H1 (cell line): ENCODE measurements at regions not wholly inside any gene's neighbourhood (a gene's known extent, or its start where the extent isn't known, plus 50 kb on each side); places are given as distances from the start of the nearest gene placed in this dataset.

Source experiments
- CTCF ChIA-PET: fragments of 300-600 bp; sonication (Branson Sonifier 250); formaldehyde crosslinking; loops from one replicate; lab custom pipeline; 2021; ENCODE audit not compliant: partially characterized antibody; lab: Charles Lee
- POLR2A ChIA-PET: fragments of 300-600 bp; sonication (Branson Sonifier 250); formaldehyde crosslinking; loops from one replicate; lab custom pipeline; 2021; ENCODE audit warnings: inconsistent platforms; ENCODE audit not compliant: partially characterized antibody; lab: Charles Lee
- DNase-seq, 2 experiments: peaks; one replicate each; pipeline versions ENCODE4 v3.0.0 to v3.0.0-alpha.2; 2010 to 2022; ENCODE audit warnings: low spot score in 2 of 2, low read depth in 1 of 2, mixed read lengths in 1 of 2
- FAIRE-seq: peaks from 2 replicates; lab custom pipeline; 2011; peaks lifted over from hg19 to GRCh38; lab: Jason Lieb, UNC
- H2AFZ ChIP-seq: 2 replicates; pipeline ENCODE4 v1.8.1; 2012; ENCODE audit warnings: low read length, inconsistent platforms
- H2AK5ac ChIP-seq: 2 replicates; pipeline ENCODE4 v1.6.1; 2013; ENCODE audit warnings: low read depth, low read length
- H2BK120ac ChIP-seq: replicated peaks from 2 replicates; pipeline ENCODE3; 2013; ENCODE audit warnings: low read depth, low read length, inconsistent platforms
- H2BK12ac ChIP-seq: 2 replicates; pipeline ENCODE4 v1.6.1; 2013; ENCODE audit warnings: low read depth, low read length
- H2BK15ac ChIP-seq: 2 replicates; pipeline ENCODE4 v1.6.1; 2013; ENCODE audit warnings: low read length
- H2BK20ac ChIP-seq: 2 replicates; pipeline ENCODE4 v1.6.1; 2013; ENCODE audit warnings: low read length
- H2BK5ac ChIP-seq: 2 replicates; pipeline ENCODE4 v1.6.1; 2013; ENCODE audit warnings: low read depth, low read length
- H3K14ac ChIP-seq: 2 replicates; pipeline ENCODE4 v1.6.1; 2013; ENCODE audit warnings: inconsistent platforms; ENCODE audit not compliant: insufficient read length
- H3K18ac ChIP-seq: 2 replicates; pipeline ENCODE4 v1.6.1; 2013; ENCODE audit warnings: low read length; ENCODE audit errors: extremely low read depth
- H3K23ac ChIP-seq: 2 replicates; pipeline ENCODE4 v1.6.1; 2013; ENCODE audit warnings: inconsistent platforms; ENCODE audit not compliant: insufficient read length
- H3K23me2 ChIP-seq: 2 replicates; pipeline ENCODE4 v1.6.1; 2013; ENCODE audit warnings: low read depth, low read length
- H3K27ac ChIP-seq: 2 replicates; pipeline ENCODE4 v1.6.1; 2011; ENCODE audit warnings: low read depth, low read length, inconsistent platforms
- H3K27me3 ChIP-seq, 4 experiments: replicated peaks in 1 of 4; 1 replicate in 1 of 4; 2 replicates in 3 of 4; pipeline versions ENCODE4 v1.6.1 to v1.8.1; 2011 to 2013; ENCODE audit warnings: low read length in 3 of 4, mild to moderate bottlenecking in 3 of 4, inconsistent platforms in 2 of 4, mixed read lengths in 2 of 4, moderate library complexity in 1 of 4; ENCODE audit not compliant: control insufficient read depth in 3 of 4, insufficient read depth in 3 of 4; ENCODE audit errors: extremely low read depth in 1 of 4
- H3K36me3 ChIP-seq, 4 experiments: 2 replicates each; pipeline versions ENCODE4 v1.6.1 to v1.8.1; 2011 to 2013; ENCODE audit warnings: mild to moderate bottlenecking in 4 of 4, low read length in 3 of 4, moderate library complexity in 2 of 4, control low read depth in 1 of 4, inconsistent platforms in 1 of 4; ENCODE audit not compliant: insufficient read depth in 4 of 4, control insufficient read depth in 2 of 4
- H3K4ac ChIP-seq: replicated peaks from 2 replicates; pipeline ENCODE3; 2013; ENCODE audit warnings: low read length, low read depth, mixed read lengths, inconsistent platforms; ENCODE audit not compliant: insufficient read length
- H3K4me1 ChIP-seq, 4 experiments: replicated peaks in 1 of 4; 1 replicate in 1 of 4; 2 replicates in 3 of 4; pipeline versions ENCODE4 v1.6.1 to v1.8.1; 2011 to 2013; ENCODE audit warnings: low read length in 3 of 4, inconsistent platforms in 2 of 4, mixed read lengths in 1 of 4; ENCODE audit not compliant: insufficient read depth in 4 of 4, control insufficient read depth in 3 of 4
- H3K4me2 ChIP-seq, 2 experiments: 2 replicates each; pipeline versions ENCODE4 v1.6.1 to v1.8.1; 2011 to 2013; ENCODE audit warnings: low read depth in 2 of 2, low read length in 2 of 2, control low read depth in 1 of 2, inconsistent platforms in 1 of 2, mild to moderate bottlenecking in 1 of 2; ENCODE audit not compliant: insufficient read depth in 1 of 2
- H3K4me3 ChIP-seq, 4 experiments: fragments of 200-600, 300-600 bp in 1 of 4; sonication (generic), shearing (Covaris generic), sonication (Bioruptor Twin) in 1 of 4; 2 replicates each; pipeline versions ENCODE4 v1.5.1 to v1.8.1; 2011 to 2016; ENCODE audit warnings: low read length in 4 of 4, low read depth in 3 of 4, control low read depth in 2 of 4, inconsistent platforms in 2 of 4, mild to moderate bottlenecking in 2 of 4, mixed read lengths in 1 of 4, moderate library complexity in 1 of 4; ENCODE audit not compliant: insufficient read depth in 2 of 4; ENCODE audit errors: extremely low read depth in 1 of 4
- H3K56ac ChIP-seq: replicated peaks from 2 replicates; pipeline ENCODE3; 2013; ENCODE audit warnings: low read depth, mild to moderate bottlenecking, mixed read lengths, low read length, inconsistent platforms; ENCODE audit not compliant: insufficient read length
- H3K79me1 ChIP-seq: 2 replicates; pipeline ENCODE4 v1.6.1; 2013; ENCODE audit warnings: low read depth, low read length, control low read depth
- H3K79me2 ChIP-seq, 2 experiments: 2 replicates each; pipeline versions ENCODE4 v1.6.1 to v1.8.1; 2012 to 2013; ENCODE audit warnings: low read length in 2 of 2, mild to moderate bottlenecking in 2 of 2, inconsistent platforms in 1 of 2; ENCODE audit not compliant: insufficient read depth in 2 of 2, control insufficient read depth in 1 of 2
- H3K9ac ChIP-seq, 4 experiments: replicated peaks in 1 of 4; 1 replicate in 1 of 4; 2 replicates in 3 of 4; pipeline versions ENCODE4 v1.6.1 to v1.8.1; 2011 to 2013; ENCODE audit warnings: low read depth in 3 of 4, low read length in 3 of 4, control low read depth in 2 of 4, mild to moderate bottlenecking in 2 of 4, moderate library complexity in 2 of 4, inconsistent platforms in 1 of 4; ENCODE audit errors: extremely low read depth in 1 of 4
- H3K9me3 ChIP-seq, 2 experiments: 2 replicates each; pipeline versions ENCODE4 v1.6.1 to v1.8.1; 2012 to 2013; ENCODE audit warnings: mild to moderate bottlenecking in 2 of 2, moderate library complexity in 2 of 2, control low read depth in 1 of 2, inconsistent platforms in 1 of 2, low read depth in 1 of 2, low read length in 1 of 2, mixed read lengths in 1 of 2; ENCODE audit not compliant: insufficient read depth in 2 of 2
- H4K20me1 ChIP-seq, 2 experiments: replicated peaks in 1 of 2; 2 replicates each; pipeline versions ENCODE3 to v1.8.1; 2011 to 2013; ENCODE audit warnings: inconsistent platforms in 2 of 2, low read length in 2 of 2, mild to moderate bottlenecking in 1 of 2; ENCODE audit not compliant: insufficient read depth in 2 of 2, control insufficient read depth in 1 of 2
- H4K5ac ChIP-seq: 2 replicates; pipeline ENCODE4 v1.6.1; 2013; ENCODE audit warnings: low read length, low read depth, mixed read lengths, inconsistent platforms; ENCODE audit not compliant: insufficient read length
- H4K8ac ChIP-seq: 2 replicates; pipeline ENCODE4 v1.8.0; 2013; ENCODE audit warnings: mild to moderate bottlenecking, moderate library complexity, low read length, inconsistent platforms; ENCODE audit not compliant: insufficient read depth; ENCODE audit errors: extremely low read depth
- H4K91ac ChIP-seq: replicated peaks from 2 replicates; pipeline ENCODE3; 2013; ENCODE audit warnings: low read length, mixed read lengths, inconsistent platforms; ENCODE audit not compliant: insufficient read length
- ATF2 ChIP-seq: IDR thresholded peaks from 2 replicates; pipeline ENCODE4 v1.6.1; 2012; ENCODE audit warnings: low read length, inconsistent platforms
- BCL11A ChIP-seq, 2 experiments: IDR thresholded peaks; one replicate each; pipeline ENCODE4 v1.6.1; 2011; ENCODE audit warnings: low read depth in 2 of 2, low read length in 2 of 2, mild to moderate bottlenecking in 2 of 2
- CBX5 ChIP-seq: fragments of 300-800, 300-1000 bp; sonication (generic); IDR thresholded peaks from 2 replicates; pipeline ENCODE4 v1.7.1; 2016; ENCODE audit warnings: antibody characterized with exemption, low read length, low read depth
- EP300 ChIP-seq, 2 experiments: IDR thresholded peaks; 1 replicate in 1 of 2; 2 replicates in 1 of 2; pipeline ENCODE4 v1.6.1; 2011 to 2012; ENCODE audit warnings: low read depth in 2 of 2, low read length in 2 of 2, mild to moderate bottlenecking in 2 of 2, borderline replicate concordance in 1 of 2, inconsistent platforms in 1 of 2, moderate library complexity in 1 of 2
- GTF2F1 ChIP-seq: IDR thresholded peaks from 2 replicates; pipeline ENCODE4 v1.6.1; 2012; ENCODE audit warnings: low read depth, low read length, improper control_type of control experiment, borderline replicate concordance
- PHF8 ChIP-seq: fragments of 200-600 bp; sonication (generic); conservative IDR thresholded peaks from 2 replicates; pipeline ENCODE4 v1.7.1; 2012; ENCODE audit warnings: low read depth, mild to moderate bottlenecking, inconsistent platforms, low read length, moderate library complexity
- TAF1 ChIP-seq: IDR thresholded peaks from 2 replicates; pipeline ENCODE4 v1.6.1; 2011; ENCODE audit warnings: mild to moderate bottlenecking, low read depth, low read length
- WGBS, 2 experiments: shearing (Covaris generic) in 1 of 2; methylation state at CpG; one replicate each; pipeline versions ENCODE4 v1.1.6 to v1.1.7; 2013 to 2015; ENCODE audit warnings: low lambda C conversion rate in 2 of 2, mixed read lengths in 2 of 2, inconsistent platforms in 1 of 2, low coverage in 1 of 2, missing lambda C conversion rate in 1 of 2; ENCODE audit not compliant: insufficient replicate concordance in 2 of 2, insufficient coverage in 1 of 2, insufficient read length in 1 of 2; ENCODE audit errors: extremely low coverage in 1 of 2, missing lambda C conversion rate in 1 of 2; 5-methylcytosine and 5-hydroxymethylcytosine counted together

GRCh38 chr21:36636439-36636838 lies 62.5 kb upstream of the SIM2 start:
- no peaks in the 10 kb centered on the region for H3K9me3 ChIP-seq
- no peak overlapping the region for H4K91ac ChIP-seq
- H3K27me3 ChIP-seq: peaks cover 0 to 3% (median 0%) of the 10 kb centered on the region in 4 experiments; a peak in 3 of 7 replicates
- no peak overlapping the region for H3K23ac ChIP-seq
- H3K36me3 ChIP-seq: no peaks in the 10 kb centered on the region
- no peaks in the 10 kb centered on the region for H4K20me1 ChIP-seq
- no peak overlapping the region for H2BK15ac ChIP-seq
- no peak overlapping the region for H2AK5ac ChIP-seq
- H3K79me2 ChIP-seq: no peaks in the 10 kb centered on the region
- H4K5ac ChIP-seq: no peak overlapping the region
- no peak overlapping the region for H2AFZ ChIP-seq
- no peaks in the 10 kb centered on the region for H3K79me1 ChIP-seq
- H3K56ac ChIP-seq: no peak overlapping the region
- no peak overlapping the region for H2BK20ac ChIP-seq
- no peak overlapping the region for H2BK12ac ChIP-seq
- DNase-seq: no peak
- no peak overlapping the region for H3K4me3 ChIP-seq
- no peak overlapping the region for H4K8ac ChIP-seq
- no peak overlapping the region for H3K14ac ChIP-seq
- no peaks in the 10 kb centered on the region for H3K4me1 ChIP-seq
- ChIA-PET POLR2A (no interaction called here), CTCF (interaction anchor here (2.2 kb wide), 1 partner anchor 29 kb away, joined by 10 read pairs; no protein-coding TSS in a partner anchor)
- no peaks in the 10 kb centered on the region for H3K23me2 ChIP-seq
- H2BK5ac ChIP-seq: no peak overlapping the region
- 88% methylated on average over 2 of the region's 2 CpGs; no CpG with 5 or more reads in 1 of the 2 experiments for WGBS, 2 experiments
- H3K4me2 ChIP-seq: no peak overlapping the region
- no peak overlapping the region for H3K18ac ChIP-seq
- H3K4ac ChIP-seq: no peak overlapping the region
- no peak overlapping the region for H3K9ac ChIP-seq
- FAIRE-seq: no peak
- no peak overlapping the region for H3K27ac ChIP-seq
- no peak overlapping the region for H2BK120ac ChIP-seq
- TF ChIP-seq GTF2F1: no peak
- TF ChIP-seq CBX5: no peak
- no peak for TF ChIP-seq ATF2
- no peak for TF ChIP-seq TAF1
- TF ChIP-seq PHF8: no peak
- no peak for TF ChIP-seq BCL11A (IDR thresholded peaks at IDR 0.05; ENCODE audit: low read depth in 2 of 2, low read length in 2 of 2)
- no peak for TF ChIP-seq EP300 (IDR thresholded peaks at IDR 0.05; ENCODE audit: borderline replicate concordance in 1 of 2, low read depth in 2 of 2, low read length in 2 of 2)
